PC-9 (cell line): ENCODE measurements at regions not wholly inside any gene's neighbourhood (a gene's known extent, or its start where the extent isn't known, plus 50 kb on each side); places are given as distances from the start of the nearest gene placed in this dataset.

Source experiments
- CTCF ChIP-seq: fragments of 200-600 bp; sonication (generic); conservative IDR thresholded peaks from 2 replicates; pipeline ENCODE4 v1.6.1; 2017; ENCODE audit warnings: mixed run types, antibody characterized with exemption, mild to moderate bottlenecking, moderate library complexity
- EZH2 ChIP-seq: fragments of 200-600 bp; sonication (generic); IDR thresholded peaks from 2 replicates; pipeline ENCODE4 v1.8.0; 2017; ENCODE audit warnings: antibody characterized with exemption, low read depth

GRCh38 chr22:49269928-49270327, 557.7 kb downstream of the BRD1 start:
- no peak for TF ChIP-seq CTCF
- no peak for TF ChIP-seq EZH2
